Esophagus muscularis mucosa (tissue), 4 donors: ENCODE measurements at regions not wholly inside any gene's neighbourhood (a gene's known extent, or its start where the extent isn't known, plus 50 kb on each side); places are given as distances from the start of the nearest gene placed in this dataset.

Experiments
- DNase-seq: peaks from one replicate; pipeline ENCODE4 v3.0.0-alpha.2; 2017; ENCODE audit errors: extremely low spot score
- H3K27ac ChIP-seq, 4 donors: fragments of 200-600 bp; sonication (generic); replicated peaks in 1 of 4; 1 replicate in 3 of 4; 2 replicates in 1 of 4; pipeline ENCODE4 v1.5.1; 2016 to 2019; ENCODE audit warnings: mild to moderate bottlenecking in 1 of 4
- H3K27me3 ChIP-seq, 4 donors: fragments of 200-600 bp; sonication (generic); one replicate each; pipeline versions ENCODE4 v1.5.1 to v1.6.0; 2016 to 2019
- H3K36me3 ChIP-seq, 4 donors: fragments of 200-600 bp; sonication (generic); one replicate each; pipeline ENCODE4 v1.5.1; 2016 to 2019
- H3K4me1 ChIP-seq, 4 donors: fragments of 200-600 bp; sonication (generic); one replicate each; pipeline ENCODE4 v1.5.1; 2016 to 2019
- H3K4me3 ChIP-seq, 4 donors: fragments of 200-600 bp; sonication (generic); 1 replicate in 2 of 4; 2 replicates in 2 of 4; pipeline ENCODE4 v1.5.1; 2016 to 2019; ENCODE audit warnings: mild to moderate bottlenecking in 4 of 4, moderate library complexity in 1 of 4
- H3K9me3 ChIP-seq, 4 donors: fragments of 200-600 bp; sonication (generic); 1 replicate in 3 of 4; 2 replicates in 1 of 4; pipeline ENCODE4 v1.5.1; 2016 to 2019
- CTCF ChIP-seq, 3 experiments: fragments of 200-600 bp in 2 of 3; fragments of 450-650 bp in 1 of 3; sonication (generic) in 2 of 3; IDR thresholded peaks; one replicate each; pipeline ENCODE4 v1.5.1; 2017 to 2019; ENCODE audit warnings: antibody characterized with exemption in 3 of 3, mild to moderate bottlenecking in 2 of 3, moderate library complexity in 1 of 3
- EP300 ChIP-seq: sonication (generic); formaldehyde crosslinking; IDR thresholded peaks from one replicate; pipeline ENCODE4 v1.6.1; 2017; ENCODE audit warnings: antibody characterized with exemption
- POLR2A ChIP-seq: fragments of 450-650 bp; IDR thresholded peaks from one replicate; pipeline ENCODE4 v1.6.1; 2017; ENCODE audit warnings: antibody characterized with exemption, moderate library complexity, mild to moderate bottlenecking, low read depth
- POLR2AphosphoS5 ChIP-seq, 2 donors: sonication (generic); formaldehyde crosslinking; IDR thresholded peaks; one replicate each; pipeline ENCODE4 v1.6.1; 2017; ENCODE audit warnings: antibody characterized with exemption in 2 of 2
- WGBS: methylation state at CpG from one replicate; pipeline ENCODE4 v1.1.5; 2018; 5-methylcytosine and 5-hydroxymethylcytosine counted together
- intact Hi-C: fragments of 100-400 bp; cut with DNase I; formaldehyde crosslinking; loops from one replicate; pipeline ENCODE4 v1.15.1; 2023

- 86% methylated on average over 1 of the region's 1 CpG for WGBS
- peaks cover 0 to 9% (median 2%) of the 10 kb centered on the region in 4 donors for H3K9me3 ChIP-seq
- TF ChIP-seq POLR2A: no peak
- no peak for TF ChIP-seq POLR2AphosphoS5 (IDR thresholded peaks at IDR 0.05)
- TF ChIP-seq CTCF (IDR thresholded peaks at IDR 0.05): no peak
- TF ChIP-seq EP300: no peak
- no peaks in the 10 kb centered on the region for H3K36me3 ChIP-seq
- no peak overlapping the region for H3K27ac ChIP-seq
- DNase-seq: no peak
- intact Hi-C loops: no loop called here
- no peaks in the 10 kb centered on the region for H3K4me1 ChIP-seq
- H3K27me3 ChIP-seq: no peaks in the 10 kb centered on the region
- no peak overlapping the region for H3K4me3 ChIP-seq
Measured at GRCh38 chr3:21073561-21073960, 677.4 kb downstream of the ZNF385D start.

DNA sequence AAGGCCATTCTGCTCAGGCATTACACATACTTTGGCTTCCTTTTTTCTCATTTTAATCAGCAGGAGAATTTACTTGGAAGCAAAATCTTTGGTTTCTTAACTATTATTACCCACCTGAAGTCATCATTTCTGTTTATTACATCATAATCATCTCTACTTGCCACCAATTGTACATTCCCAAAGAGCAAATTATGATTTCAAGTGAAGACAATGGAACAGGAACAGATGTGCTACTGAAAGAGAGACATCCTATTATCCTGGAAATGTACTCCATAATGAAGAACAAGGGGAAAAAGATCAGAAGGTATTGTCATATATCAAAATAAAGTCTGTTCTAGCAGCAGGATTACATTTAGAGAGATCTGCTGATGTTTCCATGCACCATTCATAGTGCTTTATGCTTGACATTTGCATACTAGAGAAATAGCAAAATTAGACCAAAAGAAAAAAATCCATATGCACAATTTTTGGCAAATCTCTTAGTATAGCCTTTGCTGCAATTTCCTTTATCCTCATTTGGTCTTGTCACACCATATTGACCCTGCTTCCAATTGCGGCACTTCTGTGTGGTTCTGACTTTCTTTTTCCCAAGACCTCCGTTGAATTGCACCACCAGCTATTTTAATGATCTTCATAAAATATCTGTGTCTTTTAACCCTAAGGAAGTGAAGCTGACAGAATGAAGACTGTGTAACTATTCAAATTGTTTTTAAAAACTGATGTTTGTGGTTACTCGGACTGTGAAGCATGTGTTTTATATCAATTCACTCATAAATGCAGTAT is 683.8 kb downstream of the ZNF385D start:
- intact Hi-C loops: no loop called here
- H3K4me3 ChIP-seq: no peak overlapping the region
- H3K27ac ChIP-seq: no peak overlapping the region
- DNase-seq: no peak
- no peaks in the 10 kb centered on the region for H3K9me3 ChIP-seq
- H3K36me3 ChIP-seq: no peaks in the 10 kb centered on the region
- H3K27me3 ChIP-seq: no peaks in the 10 kb centered on the region
- no peak for TF ChIP-seq POLR2A
- TF ChIP-seq POLR2AphosphoS5 (IDR thresholded peaks at IDR 0.05): no peak
- no peak for TF ChIP-seq EP300
- no peak for TF ChIP-seq CTCF (IDR thresholded peaks at IDR 0.05)
- H3K4me1 ChIP-seq: peaks cover 0 to 10% (median 0%) of the 10 kb centered on the region in 4 donors
- WGBS: 59% methylated on average over 3 of the region's 3 CpGs

DNA sequence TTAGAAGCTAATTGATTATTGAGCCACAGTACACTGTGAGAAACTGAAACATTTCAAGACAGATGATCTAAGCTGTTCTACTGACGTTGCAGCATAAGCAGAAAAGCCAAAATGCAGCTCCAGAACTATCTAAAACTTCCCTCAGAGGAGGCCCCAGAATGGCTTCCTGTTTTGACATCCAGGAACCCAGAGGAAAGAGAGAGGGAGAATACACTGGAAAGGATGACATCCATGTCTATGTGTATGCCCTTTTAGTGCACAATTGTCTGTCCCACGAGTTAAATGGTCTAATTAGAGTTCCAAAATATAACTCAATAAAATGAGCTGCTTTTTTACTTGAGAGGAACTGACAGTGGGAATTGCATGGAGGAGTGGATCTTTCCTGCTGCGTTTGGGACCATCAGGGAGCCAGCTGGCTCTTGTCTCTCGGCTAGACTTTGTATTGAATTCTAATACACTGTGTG is 688.1 kb downstream of the ZNF385D start:
- H3K4me1 ChIP-seq: peaks cover 0 to 23% (median 15%) of the 10 kb centered on the region in 4 donors
- intact Hi-C loops: no loop called here
- WGBS: 16% methylated on average over 4 of the region's 4 CpGs
- H3K27me3 ChIP-seq: no peaks in the 10 kb centered on the region
- H3K36me3 ChIP-seq: no peaks in the 10 kb centered on the region
- peak overlapping the region in 2 of 4 donors; percentile 11 to 35 for H3K27ac ChIP-seq
- DNase-seq: no peak
- no peak for TF ChIP-seq EP300
- no peak for TF ChIP-seq CTCF (IDR thresholded peaks at IDR 0.05)
- TF ChIP-seq POLR2AphosphoS5 (IDR thresholded peaks at IDR 0.05): no peak
- H3K9me3 ChIP-seq: no peaks in the 10 kb centered on the region
- no peak overlapping the region for H3K4me3 ChIP-seq

GRCh38 chr3:21059404-21059803 is 691.6 kb downstream of the ZNF385D start:
- intact Hi-C loops: no loop called here
- Histone ChIP-seq H3K27ac (peak overlapping the region in 2 of 4 donors; percentile 28 to 29), H3K27me3 (no peaks in the 10 kb centered on the region), H3K36me3 (no peaks in the 10 kb centered on the region), H3K4me1 (peaks cover 0 to 27% (median 18%) of the 10 kb centered on the region in 4 donors), H3K4me3 (no peak overlapping the region), H3K9me3 (no peaks in the 10 kb centered on the region)
- WGBS: 14% methylated on average over 3 of the region's 3 CpGs
- TF ChIP-seq POLR2A: no peak
- no peak for TF ChIP-seq CTCF (IDR thresholded peaks at IDR 0.05)
- TF ChIP-seq POLR2AphosphoS5 (IDR thresholded peaks at IDR 0.05): peak in 1 of 2 donors; percentile 8
- DNase-seq: no peak
